ENCODE measurements at regions not wholly inside any gene's neighbourhood (a gene's known extent, or its start where the extent isn't known, plus 50 kb on each side); places are given as distances from the start of the nearest gene placed in this dataset.

DNA sequence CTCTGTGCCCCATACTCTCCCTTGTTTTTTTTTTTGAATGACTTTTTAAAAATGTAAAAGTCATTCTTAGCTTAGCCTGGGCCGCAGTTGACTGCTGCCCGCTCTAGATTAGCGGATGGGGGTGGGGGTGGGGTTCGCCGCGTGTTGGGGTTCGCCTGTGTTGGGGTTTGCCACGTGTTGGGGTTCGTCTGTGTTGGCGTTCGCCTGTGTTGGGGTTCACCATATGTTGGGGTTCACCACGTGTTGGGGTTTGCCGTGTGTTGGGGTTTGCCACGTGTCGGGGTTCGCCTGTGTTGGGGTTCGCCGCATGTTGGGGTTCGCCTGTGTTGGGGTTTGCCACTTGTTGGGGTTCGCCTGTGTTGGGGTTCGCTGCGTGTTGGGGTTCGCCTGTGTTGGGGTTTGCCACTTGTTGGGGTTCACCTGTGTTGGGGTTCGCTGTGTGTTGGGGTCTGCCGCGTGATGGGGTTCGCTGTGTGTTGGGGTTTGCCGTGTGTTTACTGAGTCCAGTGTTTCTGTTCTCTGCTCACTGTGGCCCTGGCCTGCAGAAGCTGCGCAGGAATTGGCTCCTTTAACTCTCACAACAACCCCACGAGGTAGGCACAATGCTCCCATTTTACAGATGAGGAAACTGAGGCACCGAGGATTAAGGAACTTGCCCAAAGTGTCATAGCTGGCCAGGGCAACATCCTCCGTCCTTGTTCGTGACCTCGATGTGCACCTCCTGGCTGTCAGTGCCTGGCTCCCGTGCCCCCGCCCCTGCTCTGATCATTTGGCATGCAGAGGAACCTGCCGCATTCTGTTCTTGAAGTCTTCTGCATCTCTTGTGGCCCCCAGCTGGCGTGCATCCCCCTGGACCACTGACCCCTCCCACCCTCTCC, 96.6 kb upstream of the CIBAR2 start:
- no peak for TF ChIP-seq MXI1 (conservative IDR thresholded peaks at IDR 0.05; ENCODE audit: poor library complexity, severe bottlenecking)
- TF ChIP-seq, protein P1, sequence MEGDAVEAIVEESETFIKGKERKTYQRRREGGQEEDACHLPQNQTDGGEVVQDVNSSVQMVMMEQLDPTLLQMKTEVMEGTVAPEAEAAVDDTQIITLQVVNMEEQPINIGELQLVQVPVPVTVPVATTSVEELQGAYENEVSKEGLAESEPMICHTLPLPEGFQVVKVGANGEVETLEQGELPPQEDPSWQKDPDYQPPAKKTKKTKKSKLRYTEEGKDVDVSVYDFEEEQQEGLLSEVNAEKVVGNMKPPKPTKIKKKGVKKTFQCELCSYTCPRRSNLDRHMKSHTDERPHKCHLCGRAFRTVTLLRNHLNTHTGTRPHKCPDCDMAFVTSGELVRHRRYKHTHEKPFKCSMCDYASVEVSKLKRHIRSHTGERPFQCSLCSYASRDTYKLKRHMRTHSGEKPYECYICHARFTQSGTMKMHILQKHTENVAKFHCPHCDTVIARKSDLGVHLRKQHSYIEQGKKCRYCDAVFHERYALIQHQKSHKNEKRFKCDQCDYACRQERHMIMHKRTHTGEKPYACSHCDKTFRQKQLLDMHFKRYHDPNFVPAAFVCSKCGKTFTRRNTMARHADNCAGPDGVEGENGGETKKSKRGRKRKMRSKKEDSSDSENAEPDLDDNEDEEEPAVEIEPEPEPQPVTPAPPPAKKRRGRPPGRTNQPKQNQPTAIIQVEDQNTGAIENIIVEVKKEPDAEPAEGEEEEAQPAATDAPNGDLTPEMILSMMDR (IDR thresholded peaks at IDR 0.05; ENCODE audit: poor library complexity, severe bottlenecking), result no peak
- TF ChIP-seq EP300 (conservative IDR thresholded peaks at IDR 0.05; ENCODE audit: poor library complexity, severe bottlenecking), result no peak
- TF ChIP-seq, protein P2, sequence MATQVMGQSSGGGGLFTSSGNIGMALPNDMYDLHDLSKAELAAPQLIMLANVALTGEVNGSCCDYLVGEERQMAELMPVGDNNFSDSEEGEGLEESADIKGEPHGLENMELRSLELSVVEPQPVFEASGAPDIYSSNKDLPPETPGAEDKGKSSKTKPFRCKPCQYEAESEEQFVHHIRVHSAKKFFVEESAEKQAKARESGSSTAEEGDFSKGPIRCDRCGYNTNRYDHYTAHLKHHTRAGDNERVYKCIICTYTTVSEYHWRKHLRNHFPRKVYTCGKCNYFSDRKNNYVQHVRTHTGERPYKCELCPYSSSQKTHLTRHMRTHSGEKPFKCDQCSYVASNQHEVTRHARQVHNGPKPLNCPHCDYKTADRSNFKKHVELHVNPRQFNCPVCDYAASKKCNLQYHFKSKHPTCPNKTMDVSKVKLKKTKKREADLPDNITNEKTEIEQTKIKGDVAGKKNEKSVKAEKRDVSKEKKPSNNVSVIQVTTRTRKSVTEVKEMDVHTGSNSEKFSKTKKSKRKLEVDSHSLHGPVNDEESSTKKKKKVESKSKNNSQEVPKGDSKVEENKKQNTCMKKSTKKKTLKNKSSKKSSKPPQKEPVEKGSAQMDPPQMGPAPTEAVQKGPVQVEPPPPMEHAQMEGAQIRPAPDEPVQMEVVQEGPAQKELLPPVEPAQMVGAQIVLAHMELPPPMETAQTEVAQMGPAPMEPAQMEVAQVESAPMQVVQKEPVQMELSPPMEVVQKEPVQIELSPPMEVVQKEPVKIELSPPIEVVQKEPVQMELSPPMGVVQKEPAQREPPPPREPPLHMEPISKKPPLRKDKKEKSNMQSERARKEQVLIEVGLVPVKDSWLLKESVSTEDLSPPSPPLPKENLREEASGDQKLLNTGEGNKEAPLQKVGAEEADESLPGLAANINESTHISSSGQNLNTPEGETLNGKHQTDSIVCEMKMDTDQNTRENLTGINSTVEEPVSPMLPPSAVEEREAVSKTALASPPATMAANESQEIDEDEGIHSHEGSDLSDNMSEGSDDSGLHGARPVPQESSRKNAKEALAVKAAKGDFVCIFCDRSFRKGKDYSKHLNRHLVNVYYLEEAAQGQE (IDR thresholded peaks at IDR 0.05; ENCODE audit: borderline replicate concordance), result no peak
- TF ChIP-seq POLR2AphosphoS5 (IDR thresholded peaks at IDR 0.05), result no peak
- no peak for TF ChIP-seq RAD21 (conservative IDR thresholded peaks at IDR 0.05)
- TF ChIP-seq SMC3 (conservative IDR thresholded peaks at IDR 0.05; ENCODE audit: poor library complexity), result no peak
